Sigmoid colon (tissue), 4 donors: ENCODE measurements at regions not wholly inside any gene's neighbourhood (a gene's known extent, or its start where the extent isn't known, plus 50 kb on each side); places are given as distances from the start of the nearest gene placed in this dataset.

Source experiments
- CTCF ChIP-seq, 4 experiments: fragments of 450-650 bp in 3 of 4; fragments of 200-600 bp in 1 of 4; IDR thresholded peaks; one replicate each; pipeline ENCODE4 v1.5.1; 2016 to 2019; ENCODE audit warnings: antibody characterized with exemption in 4 of 4, mild to moderate bottlenecking in 3 of 4, moderate library complexity in 2 of 4
- EP300 ChIP-seq, 4 donors: sonication (generic); formaldehyde crosslinking; IDR thresholded peaks; one replicate each; pipeline ENCODE4 v1.6.1; 2017; ENCODE audit warnings: antibody characterized with exemption in 4 of 4
- POLR2A ChIP-seq, 2 donors: fragments of 450-650 bp; IDR thresholded peaks; one replicate each; pipeline ENCODE4 v1.6.1; 2016; ENCODE audit warnings: antibody characterized with exemption in 2 of 2, mild to moderate bottlenecking in 2 of 2, moderate library complexity in 2 of 2
- POLR2AphosphoS5 ChIP-seq, 4 donors: sonication (generic); formaldehyde crosslinking; IDR thresholded peaks; one replicate each; pipeline ENCODE4 v1.6.1; 2017; ENCODE audit warnings: antibody characterized with exemption in 4 of 4

GRCh38 chr5:160494451-160494850, 72.8 kb downstream of the PTTG1 start:
- TF ChIP-seq CTCF (IDR thresholded peaks at IDR 0.05) (no peak), POLR2A (IDR thresholded peaks at IDR 0.05) (no peak), POLR2AphosphoS5 (IDR thresholded peaks at IDR 0.05) (no peak), EP300 (IDR thresholded peaks at IDR 0.05) (no peak)
